ENCODE measurements at regions not wholly inside any gene's neighbourhood (a gene's known extent, or its start where the extent isn't known, plus 50 kb on each side); places are given as distances from the start of the nearest gene placed in this dataset.

DNA sequence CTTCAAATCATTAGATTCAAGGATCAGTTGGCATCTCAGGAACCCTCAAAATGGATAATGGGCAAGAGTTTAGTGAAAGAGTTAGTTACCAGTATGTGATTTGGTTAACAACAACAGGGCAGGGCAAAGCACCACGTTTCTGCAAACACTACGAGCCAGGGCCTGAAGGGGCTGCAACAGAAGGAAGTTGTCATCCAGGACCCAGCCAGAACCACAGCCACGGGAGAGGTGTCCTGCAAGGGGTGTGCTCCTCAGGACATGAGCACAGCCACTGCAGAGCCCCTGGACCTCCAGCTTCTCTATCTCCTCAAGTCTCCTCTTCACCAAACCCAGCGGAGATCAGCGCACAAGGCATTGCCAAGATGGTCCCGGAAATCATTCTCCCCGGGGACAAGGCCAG lies 173.3 kb upstream of the PIEZO2 start:
- TF ChIP-seq, protein P1, sequence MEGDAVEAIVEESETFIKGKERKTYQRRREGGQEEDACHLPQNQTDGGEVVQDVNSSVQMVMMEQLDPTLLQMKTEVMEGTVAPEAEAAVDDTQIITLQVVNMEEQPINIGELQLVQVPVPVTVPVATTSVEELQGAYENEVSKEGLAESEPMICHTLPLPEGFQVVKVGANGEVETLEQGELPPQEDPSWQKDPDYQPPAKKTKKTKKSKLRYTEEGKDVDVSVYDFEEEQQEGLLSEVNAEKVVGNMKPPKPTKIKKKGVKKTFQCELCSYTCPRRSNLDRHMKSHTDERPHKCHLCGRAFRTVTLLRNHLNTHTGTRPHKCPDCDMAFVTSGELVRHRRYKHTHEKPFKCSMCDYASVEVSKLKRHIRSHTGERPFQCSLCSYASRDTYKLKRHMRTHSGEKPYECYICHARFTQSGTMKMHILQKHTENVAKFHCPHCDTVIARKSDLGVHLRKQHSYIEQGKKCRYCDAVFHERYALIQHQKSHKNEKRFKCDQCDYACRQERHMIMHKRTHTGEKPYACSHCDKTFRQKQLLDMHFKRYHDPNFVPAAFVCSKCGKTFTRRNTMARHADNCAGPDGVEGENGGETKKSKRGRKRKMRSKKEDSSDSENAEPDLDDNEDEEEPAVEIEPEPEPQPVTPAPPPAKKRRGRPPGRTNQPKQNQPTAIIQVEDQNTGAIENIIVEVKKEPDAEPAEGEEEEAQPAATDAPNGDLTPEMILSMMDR (IDR thresholded peaks at IDR 0.05 in 4 of 5, conservative IDR thresholded peaks at IDR 0.05 in 1 of 5), result no peak
- no peak for TF ChIP-seq POLR2A (IDR thresholded peaks at IDR 0.05)

All from gastrocnemius medialis (tissue), 4 donors.